ENCODE measurements at regions not wholly inside any gene's neighbourhood (a gene's known extent, or its start where the extent isn't known, plus 50 kb on each side); places are given as distances from the start of the nearest gene placed in this dataset.

- Histone ChIP-seq H3K4me2 (ENCODE audit: low read length) (no peak overlapping the region), H2AFZ (ENCODE audit: low read depth, low read length) (no peak overlapping the region), H3K27ac (ENCODE audit: low read length) (no peak overlapping the region), H3K9ac (ENCODE audit: low read length) (no peak overlapping the region), H3K9me3 (ENCODE audit: low read length) (no peaks in the 10 kb centered on the region), H3F3A (ENCODE audit: insufficient read depth, low read length, poor library complexity, severe bottlenecking) (no peaks in the 10 kb centered on the region), H3K36me3 (ENCODE audit: insufficient read depth, low read length) (no peaks in the 10 kb centered on the region), H3K4me3 (ENCODE audit: low read length) (no peak overlapping the region), H4K20me1 (ENCODE audit: insufficient read depth) (no peaks in the 10 kb centered on the region), H3K79me2 (replicated peaks; ENCODE audit: insufficient read depth, low read length) (no peaks in the 10 kb centered on the region), H3K9me2 (ENCODE audit: insufficient read depth, low read length) (no peaks in the 10 kb centered on the region), H3K27me3 (ENCODE audit: insufficient read depth, low read depth, low read length) (no peaks in the 10 kb centered on the region)
- no peak for TF ChIP-seq REST (IDR thresholded peaks at IDR 0.05; ENCODE audit: borderline replicate concordance)
- TF ChIP-seq MXI1 (conservative IDR thresholded peaks at IDR 0.05; ENCODE audit: poor library complexity, severe bottlenecking): no peak
- TF ChIP-seq EZH2 (IDR thresholded peaks at IDR 0.05; ENCODE audit: borderline replicate concordance, insufficient read depth, low read length, poor library complexity, severe bottlenecking): no peak
- no peak for TF ChIP-seq TAF1 (IDR thresholded peaks at IDR 0.05; ENCODE audit: low read depth)
- no peak for TF ChIP-seq CTCF (IDR thresholded peaks at IDR 0.05; ENCODE audit: poor library complexity, severe bottlenecking)
- no peak for TF ChIP-seq EP300 (conservative IDR thresholded peaks at IDR 0.05; ENCODE audit: poor library complexity, severe bottlenecking)
- TF ChIP-seq POLR2AphosphoS5 (IDR thresholded peaks at IDR 0.05): no peak
- TF ChIP-seq RAD21 (conservative IDR thresholded peaks at IDR 0.05): no peak
- no peak for TF ChIP-seq SMC3 (conservative IDR thresholded peaks at IDR 0.05; ENCODE audit: poor library complexity)
Measured at GRCh38 chr9:75226403-75227139, 138.3 kb downstream of the OSTF1 start.

- TF ChIP-seq EP300 (conservative IDR thresholded peaks at IDR 0.05; ENCODE audit: poor library complexity, severe bottlenecking): no peak
- TF ChIP-seq RAD21 (conservative IDR thresholded peaks at IDR 0.05): no peak
- no peak for TF ChIP-seq TAF1 (IDR thresholded peaks at IDR 0.05; ENCODE audit: low read depth)
- H4K20me1 ChIP-seq (ENCODE audit: insufficient read depth): no peaks in the 10 kb centered on the region
- no peaks in the 10 kb centered on the region for H3K9me2 ChIP-seq (ENCODE audit: insufficient read depth, low read length)
- H3K27me3 ChIP-seq (ENCODE audit: insufficient read depth, low read depth, low read length): no peaks in the 10 kb centered on the region
- H3K27ac ChIP-seq (ENCODE audit: low read length): no peak overlapping the region
- H3K9me3 ChIP-seq (ENCODE audit: low read length): no peaks in the 10 kb centered on the region
- H3F3A ChIP-seq (ENCODE audit: insufficient read depth, low read length, poor library complexity, severe bottlenecking): no peaks in the 10 kb centered on the region
- H3K79me2 ChIP-seq (replicated peaks; ENCODE audit: insufficient read depth, low read length): no peaks in the 10 kb centered on the region
- H3K9ac ChIP-seq (ENCODE audit: low read length): no peak overlapping the region
- no peak overlapping the region for H3K4me3 ChIP-seq (ENCODE audit: low read length)
- no peak overlapping the region for H3K4me2 ChIP-seq (ENCODE audit: low read length)
- no peaks in the 10 kb centered on the region for H3K36me3 ChIP-seq (ENCODE audit: insufficient read depth, low read length)
- H2AFZ ChIP-seq (ENCODE audit: low read depth, low read length): no peak overlapping the region
Measured at GRCh38 chr9:75228893-75229292, 140.6 kb downstream of the OSTF1 start.
